NCI-H1694 treated with DMSO at 0.1 percent for 48 hours (cell line): ENCODE measurements at regions not wholly inside any gene's neighbourhood (a gene's known extent, or its start where the extent isn't known, plus 50 kb on each side); places are given as distances from the start of the nearest gene placed in this dataset.

Experiments
- DNase-seq: peaks from one replicate; lab custom pipeline; 2025; lab: John Stamatoyannopoulos, UW

GRCh38 chr2:186069676-186070075 lies 331.1 kb downstream of the FSIP2 start:
- no peak for DNase-seq

- DNase-seq = no peak
Measured at GRCh38 chr2:186085226-186085625, 346.6 kb downstream of the FSIP2 start.

GRCh38 chr2:186093174-186093573 lies 354.6 kb downstream of the FSIP2 start:
- no peak for DNase-seq

- no peak for DNase-seq
Measured at GRCh38 chr2:186098821-186099220, 360.2 kb downstream of the FSIP2 start.

GRCh38 chr2:186099826-186100225 lies 361.2 kb downstream of the FSIP2 start:
- DNase-seq = peak; percentile 94

- no peak for DNase-seq
Measured at GRCh38 chr2:186100636-186101035, 362.0 kb downstream of the FSIP2 start.

GRCh38 chr2:186101616-186102015 lies 363.0 kb downstream of the FSIP2 start:
- no peak for DNase-seq

GRCh38 chr2:186103276-186103675 lies 364.7 kb downstream of the FSIP2 start:
- no peak for DNase-seq

- DNase-seq = no peak
Measured at GRCh38 chr2:186105016-186105724, 366.6 kb downstream of the FSIP2 start.

- no peak for DNase-seq
Measured at GRCh38 chr2:186108470-186108869, 369.9 kb downstream of the FSIP2 start.

GRCh38 chr2:186113284-186113683 lies 372.8 kb upstream of the ZC3H15 start:
- no peak for DNase-seq

GRCh38 chr2:186125156-186125555 lies 360.9 kb upstream of the ZC3H15 start:
- DNase-seq = no peak

- no peak for DNase-seq
Measured at GRCh38 chr2:186125625-186126024, 360.4 kb upstream of the ZC3H15 start.

- no peak for DNase-seq
Measured at GRCh38 chr2:186126181-186126580, 359.9 kb upstream of the ZC3H15 start.

- DNase-seq = no peak
Measured at GRCh38 chr2:186129767-186130581, 356.1 kb upstream of the ZC3H15 start.

- DNase-seq = peak; percentile 44
Measured at GRCh38 chr2:186130748-186131641, 355.1 kb upstream of the ZC3H15 start.

GRCh38 chr2:186135686-186136085 lies 350.4 kb upstream of the ZC3H15 start:
- no peak for DNase-seq

- DNase-seq = no peak
Measured at GRCh38 chr2:186136860-186137259, 349.2 kb upstream of the ZC3H15 start.

- DNase-seq = no peak
Measured at GRCh38 chr2:186138845-186139244, 347.2 kb upstream of the ZC3H15 start.

- DNase-seq = no peak
Measured at GRCh38 chr2:186159101-186159500, 327.0 kb upstream of the ZC3H15 start.

- no peak for DNase-seq
Measured at GRCh38 chr2:186164325-186164724, 321.7 kb upstream of the ZC3H15 start.

GRCh38 chr2:186170693-186171092 lies 315.4 kb upstream of the ZC3H15 start:
- DNase-seq = no peak
